ENCODE measurements at regions not wholly inside any gene's neighbourhood (a gene's known extent, or its start where the extent isn't known, plus 50 kb on each side); places are given as distances from the start of the nearest gene placed in this dataset.
A peak's percentile ranks its signal among the peaks of the same experiment; 100 is the strongest.

DNA sequence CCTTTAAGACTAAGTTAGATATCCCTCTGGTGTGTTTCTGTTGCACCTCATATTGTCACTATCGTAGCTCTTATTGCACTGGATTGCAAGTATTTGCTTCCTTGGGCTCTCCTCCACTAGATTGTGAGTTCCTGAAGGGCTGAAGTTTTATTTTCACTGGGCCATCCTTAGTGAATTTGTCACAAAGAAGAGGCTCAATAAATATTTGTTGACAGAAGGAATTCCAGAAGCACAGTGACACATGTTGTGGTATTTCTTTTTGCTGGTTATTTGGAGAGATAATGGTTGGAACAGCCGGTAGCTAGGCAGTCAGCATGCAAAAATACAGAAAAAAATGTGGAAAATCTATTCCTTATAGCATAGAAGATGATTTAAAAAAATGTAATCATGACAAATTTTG is 129.9 kb upstream of the ZRANB2 start:
- TF ChIP-seq, protein P1, sequence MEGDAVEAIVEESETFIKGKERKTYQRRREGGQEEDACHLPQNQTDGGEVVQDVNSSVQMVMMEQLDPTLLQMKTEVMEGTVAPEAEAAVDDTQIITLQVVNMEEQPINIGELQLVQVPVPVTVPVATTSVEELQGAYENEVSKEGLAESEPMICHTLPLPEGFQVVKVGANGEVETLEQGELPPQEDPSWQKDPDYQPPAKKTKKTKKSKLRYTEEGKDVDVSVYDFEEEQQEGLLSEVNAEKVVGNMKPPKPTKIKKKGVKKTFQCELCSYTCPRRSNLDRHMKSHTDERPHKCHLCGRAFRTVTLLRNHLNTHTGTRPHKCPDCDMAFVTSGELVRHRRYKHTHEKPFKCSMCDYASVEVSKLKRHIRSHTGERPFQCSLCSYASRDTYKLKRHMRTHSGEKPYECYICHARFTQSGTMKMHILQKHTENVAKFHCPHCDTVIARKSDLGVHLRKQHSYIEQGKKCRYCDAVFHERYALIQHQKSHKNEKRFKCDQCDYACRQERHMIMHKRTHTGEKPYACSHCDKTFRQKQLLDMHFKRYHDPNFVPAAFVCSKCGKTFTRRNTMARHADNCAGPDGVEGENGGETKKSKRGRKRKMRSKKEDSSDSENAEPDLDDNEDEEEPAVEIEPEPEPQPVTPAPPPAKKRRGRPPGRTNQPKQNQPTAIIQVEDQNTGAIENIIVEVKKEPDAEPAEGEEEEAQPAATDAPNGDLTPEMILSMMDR (IDR thresholded peaks at IDR 0.05): no peak

- TF ChIP-seq, protein P1 (IDR thresholded peaks at IDR 0.05): no peak
Measured at GRCh38 chr1:71203241-71203640, 122.4 kb upstream of the ZRANB2 start.

DNA sequence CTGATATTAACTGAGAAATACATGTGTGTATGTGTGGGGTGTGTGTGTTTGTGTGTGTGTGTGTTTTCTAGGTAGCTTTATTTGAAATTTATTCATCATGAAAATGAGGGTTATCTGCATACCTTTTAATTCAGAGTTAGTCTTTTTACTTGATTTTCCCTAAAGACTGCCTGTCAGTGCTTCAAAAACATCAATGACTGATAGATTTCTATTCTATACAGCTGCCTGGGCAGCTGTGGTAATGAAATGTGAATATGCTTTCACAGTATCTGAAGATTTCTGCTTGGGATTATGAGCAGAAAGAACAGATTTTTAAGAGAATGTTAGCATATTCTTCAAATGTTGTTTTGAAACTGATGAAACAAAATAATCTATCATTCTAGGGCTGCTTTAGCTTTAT is 119.7 kb upstream of the ZRANB2 start:
- TF ChIP-seq, protein P1 (IDR thresholded peaks at IDR 0.05): no peak

- TF ChIP-seq, protein P1 (IDR thresholded peaks at IDR 0.05): peak; percentile 64
Measured at GRCh38 chr1:71196685-71197084, 115.8 kb upstream of the ZRANB2 start.

DNA sequence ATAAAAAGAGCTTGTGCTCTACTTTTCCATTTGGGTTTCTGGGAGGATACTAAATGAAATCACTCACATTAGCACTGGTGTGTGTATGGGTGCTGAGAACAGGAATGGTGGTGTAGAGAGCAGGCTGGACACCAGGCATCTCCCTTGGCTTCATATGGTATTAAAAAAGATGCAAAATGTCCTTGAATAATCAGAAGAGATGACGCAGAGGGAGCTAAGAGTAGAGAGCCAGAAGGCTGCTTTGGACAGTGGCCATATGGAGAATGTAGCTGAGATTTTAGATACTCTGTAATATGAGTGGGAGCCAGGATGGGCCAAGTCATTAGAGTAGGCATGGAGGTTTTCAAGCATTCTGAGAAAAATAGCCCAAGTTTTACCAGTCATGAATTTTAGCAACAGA is 112.3 kb upstream of the ZRANB2 start:
- TF ChIP-seq, protein P1 (IDR thresholded peaks at IDR 0.05): no peak

DNA sequence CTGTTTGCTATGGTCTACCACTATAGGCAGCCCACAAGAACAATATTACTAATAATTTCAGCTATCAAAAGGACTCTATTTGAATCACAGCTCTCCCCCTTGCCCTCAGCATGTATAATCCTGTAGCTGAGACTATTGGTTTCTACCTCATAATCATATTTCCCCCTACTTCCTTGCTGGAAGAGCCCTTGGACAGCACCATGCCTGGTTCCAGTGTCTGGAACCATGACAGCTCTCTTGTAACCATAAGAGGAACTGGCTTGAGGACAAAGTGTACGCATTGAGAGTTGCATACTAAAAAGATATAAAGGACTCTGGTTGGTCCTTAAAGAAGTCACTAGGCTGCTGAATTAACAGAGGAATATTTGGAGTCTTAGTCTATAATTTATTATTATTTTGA is 110.7 kb upstream of the ZRANB2 start:
- TF ChIP-seq, protein P1 (IDR thresholded peaks at IDR 0.05): no peak

- TF ChIP-seq, protein P1 (IDR thresholded peaks at IDR 0.05): no peak
Measured at GRCh38 chr1:71190843-71191242, 110.0 kb upstream of the ZRANB2 start.

GRCh38 chr1:71184410-71184809 is 103.6 kb upstream of the ZRANB2 start:
- TF ChIP-seq, protein P1 (IDR thresholded peaks at IDR 0.05): no peak
